ENCODE measurements at regions not wholly inside any gene's neighbourhood (a gene's known extent, or its start where the extent isn't known, plus 50 kb on each side); places are given as distances from the start of the nearest gene placed in this dataset.

DNA sequence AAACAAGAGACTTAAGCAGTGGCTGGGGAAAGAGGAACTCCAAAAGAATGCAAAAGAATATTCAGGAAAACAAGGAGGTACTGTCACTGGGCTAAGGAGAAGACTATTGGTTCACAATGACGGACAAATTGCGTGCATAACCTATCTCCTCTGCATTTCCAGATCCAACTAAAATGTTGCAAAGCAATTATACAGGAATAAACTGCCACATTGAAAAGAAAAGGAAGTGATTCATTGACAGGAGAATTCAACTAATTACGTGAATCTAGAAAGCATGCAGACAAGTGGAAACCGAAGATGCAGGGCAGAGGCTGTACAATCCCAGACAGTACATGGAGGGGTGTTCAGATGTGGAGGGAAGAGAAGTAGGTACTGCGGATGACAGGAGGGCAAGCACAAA is 152.8 kb upstream of the RIPOR2 start:
- no peaks in the 10 kb centered on the region for H3K27me3 ChIP-seq
- no peak for DNase-seq
- intact Hi-C loops (cut with DNase I; ENCODE audit: low total_unique reads) = no loop called here
- H3K4me1 ChIP-seq = peaks cover 0 to 9% (median 4%) of the 10 kb centered on the region in 4 donors
- peak overlapping the region in 2 of 5 donors; percentile 19 to 24 for H3K27ac ChIP-seq
- H3K36me3 ChIP-seq = peaks cover 0 to 61% (median 33%) of the 10 kb centered on the region in 4 donors
- 67 to 85% (median 80%) methylated on average over 5 of the region's 5 CpGs for WGBS, 5 donors
- no peak overlapping the region for H3K4me3 ChIP-seq
- TF ChIP-seq POLR2A (IDR thresholded peaks at IDR 0.05) = no peak
- TF ChIP-seq EP300 (IDR thresholded peaks at IDR 0.05) = no peak
- TF ChIP-seq CTCF (IDR thresholded peaks at IDR 0.05) = no peak
- no peak for TF ChIP-seq POLR2AphosphoS5 (IDR thresholded peaks at IDR 0.05)
- no peaks in the 10 kb centered on the region for H3K9me3 ChIP-seq

DNA sequence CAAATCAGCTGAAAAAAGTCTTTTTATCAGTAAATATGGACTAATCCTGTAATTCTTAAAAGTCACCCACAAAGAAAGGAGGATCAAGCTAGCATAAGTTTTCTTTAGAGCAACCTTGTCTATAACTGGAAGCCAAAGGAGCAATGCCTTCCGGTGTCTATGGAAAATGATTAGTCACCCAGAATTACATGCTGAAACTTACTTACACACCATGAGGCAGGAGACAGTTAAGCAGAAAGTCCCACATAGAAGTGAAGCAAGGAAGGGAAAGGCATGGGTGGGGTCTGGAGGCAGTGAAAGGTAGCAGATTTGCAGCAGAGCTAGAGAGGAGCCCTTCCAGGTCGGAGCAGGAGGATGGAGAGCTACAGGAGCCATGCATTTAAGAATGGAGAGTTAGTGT is 153.7 kb upstream of the RIPOR2 start:
- TF ChIP-seq POLR2A (IDR thresholded peaks at IDR 0.05) (no peak), POLR2AphosphoS5 (IDR thresholded peaks at IDR 0.05) (no peak), EP300 (IDR thresholded peaks at IDR 0.05) (no peak), CTCF (IDR thresholded peaks at IDR 0.05) (no peak)
- intact Hi-C loops (cut with DNase I; ENCODE audit: low total_unique reads) = no loop called here

GRCh38 chr6:25094726-25095125 is 159.0 kb upstream of the RIPOR2 start:
- H3K4me1 ChIP-seq = no peaks in the 10 kb centered on the region
- TF ChIP-seq POLR2A (IDR thresholded peaks at IDR 0.05) = no peak
- TF ChIP-seq CTCF (IDR thresholded peaks at IDR 0.05) = no peak
- TF ChIP-seq EP300 (IDR thresholded peaks at IDR 0.05) = no peak
- TF ChIP-seq POLR2AphosphoS5 (IDR thresholded peaks at IDR 0.05) = no peak
- no peaks in the 10 kb centered on the region for H3K27me3 ChIP-seq
- DNase-seq = peak in 1 of 2 donors; percentile 23
- H3K9me3 ChIP-seq = no peaks in the 10 kb centered on the region
- intact Hi-C loops (cut with DNase I; ENCODE audit: low total_unique reads) = no loop called here
- peaks cover 2 to 54% (median 38%) of the 10 kb centered on the region in 4 donors for H3K36me3 ChIP-seq
- H3K4me3 ChIP-seq = no peak overlapping the region
- H3K27ac ChIP-seq = no peak overlapping the region
- WGBS, 5 donors = 77 to 88% (median 87%) methylated on average over 4 of the region's 4 CpGs

More for the DNA sequence above, 153.7 kb upstream of the RIPOR2 start:
- Histone ChIP-seq H3K4me3 (no peak overlapping the region), H3K9me3 (no peaks in the 10 kb centered on the region), H3K4me1 (no peaks in the 10 kb centered on the region), H3K27ac (peak overlapping the region in 1 of 5 donors; percentile 44), H3K36me3 (peaks cover 2 to 63% (median 32%) of the 10 kb centered on the region in 4 donors), H3K27me3 (no peaks in the 10 kb centered on the region)
- 40 to 87% (median 73%) methylated on average over 2 of the region's 2 CpGs for WGBS, 5 donors
- DNase-seq = no peak

DNA sequence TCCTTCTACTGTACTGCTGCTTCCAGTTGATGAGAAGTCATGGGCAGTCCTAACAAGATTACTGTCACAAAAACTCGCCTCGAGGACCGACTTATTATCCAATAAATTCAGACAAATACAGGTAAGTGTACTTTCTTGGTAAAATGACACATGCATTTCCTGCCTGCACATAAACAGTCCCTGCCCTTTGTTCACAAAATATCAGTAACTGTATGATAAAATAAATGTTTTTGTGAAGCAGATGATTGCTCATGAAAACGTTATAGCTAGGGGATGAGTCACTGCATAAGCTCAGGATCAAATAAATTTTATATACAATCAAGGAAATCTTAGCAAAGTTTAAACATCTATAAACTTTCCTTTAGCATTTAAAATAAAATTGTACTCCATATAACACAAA is 164.5 kb upstream of the RIPOR2 start:
- 30 to 73% (median 57%) methylated on average over 4 of the region's 4 CpGs for WGBS, 5 donors
- TF ChIP-seq POLR2A (IDR thresholded peaks at IDR 0.05) = no peak
- TF ChIP-seq POLR2AphosphoS5 (IDR thresholded peaks at IDR 0.05) = no peak
- TF ChIP-seq EP300 (IDR thresholded peaks at IDR 0.05) = no peak
- TF ChIP-seq CTCF (IDR thresholded peaks at IDR 0.05) = no peak
- Histone ChIP-seq H3K4me3 (no peak overlapping the region), H3K9me3 (no peaks in the 10 kb centered on the region), H3K27me3 (no peaks in the 10 kb centered on the region), H3K36me3 (peaks cover 0 to 27% (median 23%) of the 10 kb centered on the region in 4 donors), H3K27ac (no peak overlapping the region), H3K4me1 (no peaks in the 10 kb centered on the region)
- intact Hi-C loops (cut with DNase I; ENCODE audit: low total_unique reads) = no loop called here
- DNase-seq = no peak
